ENCODE measurements at regions not wholly inside any gene's neighbourhood (a gene's known extent, or its start where the extent isn't known, plus 50 kb on each side); places are given as distances from the start of the nearest gene placed in this dataset.
A peak's percentile ranks its signal among the peaks of the same experiment; 100 is the strongest.
"Not testable (repeated sequence)": the region's sequence is repeated elsewhere in the genome, so short reads cannot be mapped to it uniquely, and the experiment has no call there.

DNA sequence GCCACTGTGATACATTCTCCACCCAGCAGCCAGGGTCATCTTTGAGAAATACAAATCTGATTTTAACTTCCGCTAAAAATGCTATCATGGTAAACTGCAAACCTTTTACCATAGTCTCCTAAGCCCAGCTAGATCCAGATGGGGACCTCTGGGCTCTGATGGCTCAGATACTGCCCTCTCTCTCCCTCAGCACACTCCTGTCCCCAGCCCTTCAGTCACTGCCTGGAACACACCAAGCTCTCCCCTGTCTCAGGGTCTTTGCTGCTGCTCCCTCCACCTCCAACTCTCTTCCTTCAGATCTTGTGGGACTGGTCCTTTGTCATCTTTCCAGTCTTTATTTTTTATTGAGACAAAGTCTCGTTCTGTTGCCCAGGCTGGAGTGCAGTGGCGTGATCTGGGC is 65.1 kb downstream of the SPRY4 start:
- DNase-seq (ENCODE audit: low read depth): no peak

DNA sequence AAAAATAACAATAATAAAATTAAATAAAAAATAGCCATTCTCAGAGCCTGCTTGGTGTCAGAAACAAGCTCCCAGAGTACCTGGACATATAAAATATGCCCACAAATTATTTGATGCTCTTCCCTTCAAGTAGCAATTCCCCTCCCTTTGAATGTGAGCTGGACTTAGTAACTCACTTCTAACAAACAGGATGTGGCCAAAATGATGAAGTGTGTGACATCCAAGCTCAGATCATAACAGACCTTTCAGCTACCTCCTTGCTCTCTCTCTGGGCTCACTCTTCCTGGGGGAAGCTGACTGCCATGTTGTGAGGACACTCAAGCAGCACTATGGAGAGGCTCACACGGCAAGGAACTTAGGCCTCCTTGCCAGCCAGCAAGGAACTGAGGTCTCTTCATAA is 69.0 kb downstream of the SPRY4 start:
- DNase-seq (ENCODE audit: low read depth): no peak

DNA sequence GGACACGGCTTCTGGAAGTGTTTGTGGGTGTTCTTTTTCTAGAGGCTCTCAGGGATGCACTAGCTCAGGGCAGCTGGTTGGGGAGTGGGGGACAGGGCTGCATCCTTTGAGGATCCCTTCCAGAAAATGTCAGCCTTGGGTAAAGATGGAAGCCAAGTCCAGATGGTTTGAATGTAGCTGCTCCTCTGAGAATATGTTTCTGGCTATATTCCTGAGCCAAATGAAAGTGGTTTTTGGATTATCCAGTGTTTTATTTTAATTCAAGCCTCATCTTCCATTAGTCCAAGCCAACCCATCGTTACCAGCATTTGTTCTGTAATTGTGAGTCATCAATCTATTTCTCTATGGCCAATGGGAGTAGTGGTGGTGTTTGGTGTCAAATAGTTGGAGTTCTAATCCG is 70.4 kb downstream of the SPRY4 start:
- DNase-seq (ENCODE audit: low read depth): no peak

DNA sequence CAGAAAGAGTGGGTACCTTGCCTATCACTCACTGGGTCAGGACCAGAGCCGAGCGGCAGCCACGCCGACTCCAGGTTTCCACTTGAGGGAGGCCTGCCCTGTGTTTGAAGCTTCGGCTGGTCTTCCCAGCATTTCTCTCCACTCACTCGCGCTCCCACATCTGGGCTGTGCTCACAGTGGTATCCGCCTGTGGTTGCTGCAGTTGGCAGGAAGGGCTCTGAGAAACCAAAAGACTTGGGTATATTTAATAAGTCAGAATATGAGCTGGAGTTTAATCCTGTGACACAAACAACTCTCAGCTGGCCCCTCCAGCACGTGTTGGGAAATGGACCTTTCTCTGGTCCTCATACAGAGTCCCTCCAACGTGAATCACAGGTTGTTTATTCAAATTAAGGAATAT is 70.9 kb downstream of the SPRY4 start:
- peak; percentile 29 for DNase-seq (ENCODE audit: low read depth)

DNA sequence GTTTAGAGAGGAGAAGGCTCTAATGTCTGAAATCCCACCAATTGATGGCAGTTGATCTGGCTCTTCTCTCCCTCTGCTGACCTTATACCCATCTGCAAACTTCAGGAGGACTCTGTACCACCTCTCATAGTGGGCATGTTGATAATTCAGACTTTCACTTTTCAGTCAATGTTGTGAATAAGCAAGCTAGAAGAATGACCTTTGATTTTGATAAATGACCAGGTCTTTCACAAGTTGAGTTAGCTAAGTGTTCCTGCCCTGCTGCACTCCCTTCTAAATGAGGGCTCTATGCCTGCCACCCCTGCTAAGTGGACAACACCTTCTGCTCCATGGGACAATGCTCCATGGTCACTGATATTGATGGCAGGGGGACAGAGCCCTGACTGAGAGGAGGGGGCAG is 74.7 kb downstream of the SPRY4 start:
- DNase-seq (ENCODE audit: low read depth): no peak

DNA sequence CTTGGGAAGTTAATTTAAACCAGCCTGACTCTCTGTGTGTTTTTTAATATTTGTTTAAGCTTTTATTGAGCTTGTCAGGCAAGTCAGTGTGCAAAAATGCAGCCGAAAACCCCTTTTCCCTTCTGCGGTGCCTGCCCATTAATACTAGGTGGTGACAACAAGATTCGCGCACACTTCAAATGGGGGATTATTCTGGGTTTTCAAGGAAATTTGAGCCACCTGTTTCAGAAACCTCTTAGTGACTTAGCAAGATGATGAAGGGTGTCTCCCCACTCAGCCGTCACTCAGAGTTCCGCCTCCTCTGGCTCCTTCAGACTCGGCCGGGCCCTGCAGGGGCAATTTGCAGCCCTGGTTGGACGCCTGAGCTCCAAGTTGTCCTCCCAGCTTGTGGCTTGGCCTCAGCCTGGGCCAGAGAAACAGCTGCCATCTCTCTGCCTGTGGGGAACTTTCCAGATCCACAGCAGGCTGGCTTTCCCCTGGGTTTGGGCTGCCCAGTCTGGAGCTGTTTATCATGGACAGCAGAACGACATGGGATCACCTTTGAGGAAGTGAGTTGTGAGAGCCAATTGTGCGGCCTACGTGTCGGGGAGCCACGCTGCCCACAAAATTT is 75.9 kb downstream of the SPRY4 start:
- peak; percentile 38 for DNase-seq (ENCODE audit: low read depth)

DNA sequence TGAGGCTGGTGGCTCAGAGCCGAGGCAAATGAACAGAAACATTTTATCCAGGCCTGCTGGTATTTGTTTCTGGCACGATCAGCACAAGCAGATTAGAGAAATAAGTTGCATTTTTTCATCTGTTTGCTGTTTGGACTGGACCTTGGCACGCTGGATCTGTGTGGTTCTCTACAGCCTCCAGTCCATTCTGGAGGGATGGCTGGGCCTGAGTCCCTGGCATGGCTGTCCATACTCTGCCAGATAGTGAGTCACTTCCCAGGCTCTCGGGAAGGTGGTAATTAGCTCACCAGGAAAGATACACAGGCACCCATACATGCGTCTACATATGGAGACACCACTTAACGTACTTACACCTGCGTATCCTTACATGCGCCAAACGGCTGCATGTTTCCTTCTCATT is 78.6 kb downstream of the SPRY4 start:
- peak; percentile 78 for DNase-seq (ENCODE audit: low read depth)

DNA sequence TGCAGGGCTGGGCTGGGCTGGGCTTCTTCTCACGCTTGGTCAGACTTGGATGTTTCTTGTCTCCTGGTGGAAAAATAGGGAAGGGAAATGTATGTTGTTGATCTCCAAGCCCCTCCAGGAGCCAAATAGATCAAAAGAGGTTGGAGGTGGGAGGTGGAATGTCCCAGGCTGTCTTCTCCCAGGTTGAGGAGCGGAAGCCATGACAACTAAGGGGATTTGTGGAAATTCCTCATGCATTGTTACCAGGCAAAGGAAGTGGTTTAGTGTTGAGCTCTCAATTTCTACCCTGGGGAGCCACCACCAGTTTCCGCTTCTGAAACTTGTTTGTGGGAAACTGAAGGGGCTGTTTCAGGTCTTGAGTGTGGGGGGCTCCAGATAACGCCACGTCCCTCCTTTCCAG is 79.0 kb downstream of the SPRY4 start:
- no peak for DNase-seq (ENCODE audit: low read depth)

DNA sequence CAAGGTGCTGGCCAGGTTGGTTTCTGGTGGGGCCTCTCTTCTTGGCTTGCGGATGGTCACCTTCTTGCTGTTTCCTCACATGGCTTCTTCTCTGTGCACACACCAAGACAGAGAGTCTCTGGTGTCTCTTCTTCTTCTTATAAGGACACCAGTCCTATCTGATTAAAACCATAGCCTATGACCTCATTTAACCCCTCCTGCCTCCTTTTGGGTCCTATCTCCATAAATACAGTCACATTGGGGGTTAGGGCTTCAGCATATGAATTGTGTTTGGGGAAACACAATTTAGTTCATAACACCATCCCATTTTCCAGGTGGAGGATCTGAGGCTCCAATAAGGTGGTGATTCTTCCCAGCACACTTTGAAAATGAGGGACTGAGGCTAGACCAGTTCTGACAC is 80.4 kb downstream of the SPRY4 start:
- DNase-seq (ENCODE audit: low read depth): no peak

DNA sequence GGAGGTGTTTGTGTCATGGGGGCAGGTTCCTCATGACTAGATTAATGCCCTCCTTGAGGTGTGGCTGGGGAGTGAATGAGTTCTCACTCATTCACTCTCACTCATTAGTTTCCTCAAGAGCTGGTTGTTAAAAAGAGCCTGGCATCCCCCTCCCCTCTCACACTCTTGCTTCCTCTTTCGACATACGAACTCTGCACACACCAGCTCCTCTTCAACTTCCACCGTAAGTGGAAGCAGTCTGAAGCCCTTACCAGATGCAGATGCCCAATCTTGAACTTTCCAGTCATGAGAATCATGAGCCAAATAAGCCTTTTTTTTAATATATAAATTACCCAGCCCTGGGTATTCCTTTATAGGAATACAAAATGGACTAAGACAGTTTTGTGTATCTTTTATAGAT is 82.5 kb downstream of the SPRY4 start:
- no peak for DNase-seq (ENCODE audit: low read depth)

DNA sequence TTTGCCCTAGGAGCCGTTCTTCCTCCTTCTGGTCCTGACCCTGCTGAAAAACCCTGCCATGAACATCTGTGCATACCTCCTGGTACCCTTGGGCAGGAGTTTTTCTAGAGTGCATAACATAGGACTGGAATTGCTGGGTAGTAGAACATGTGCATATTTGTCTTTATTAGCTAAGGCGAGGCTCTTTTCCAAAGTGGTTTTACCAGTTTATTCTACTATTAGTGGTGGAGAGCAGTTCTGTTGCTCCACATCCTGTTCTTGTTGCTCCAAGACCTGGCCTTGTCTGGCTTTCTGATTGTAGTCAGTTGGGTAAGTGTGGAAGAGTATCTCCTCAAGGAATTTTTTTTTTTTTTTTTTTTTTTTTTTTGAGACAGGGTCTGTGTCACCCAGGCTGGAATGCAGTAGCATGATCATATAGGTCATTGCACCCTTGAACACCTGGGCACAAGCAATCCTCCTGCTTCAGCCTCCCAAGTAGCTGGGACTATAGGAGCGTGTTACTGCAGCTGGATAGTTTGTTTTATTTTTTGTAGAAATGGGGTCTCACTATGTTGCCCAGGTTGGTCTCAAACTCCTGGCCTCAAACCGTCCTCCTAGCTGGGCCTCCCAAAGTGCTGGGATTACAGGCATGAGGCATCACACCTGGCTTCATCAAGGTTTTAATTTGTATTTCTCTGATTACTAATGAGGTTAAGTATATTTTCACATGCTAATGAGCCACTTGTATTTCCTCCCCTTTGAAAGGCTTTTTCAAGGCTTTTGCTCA is 85.2 kb downstream of the SPRY4 start:
- no peak for DNase-seq (ENCODE audit: low read depth)

DNA sequence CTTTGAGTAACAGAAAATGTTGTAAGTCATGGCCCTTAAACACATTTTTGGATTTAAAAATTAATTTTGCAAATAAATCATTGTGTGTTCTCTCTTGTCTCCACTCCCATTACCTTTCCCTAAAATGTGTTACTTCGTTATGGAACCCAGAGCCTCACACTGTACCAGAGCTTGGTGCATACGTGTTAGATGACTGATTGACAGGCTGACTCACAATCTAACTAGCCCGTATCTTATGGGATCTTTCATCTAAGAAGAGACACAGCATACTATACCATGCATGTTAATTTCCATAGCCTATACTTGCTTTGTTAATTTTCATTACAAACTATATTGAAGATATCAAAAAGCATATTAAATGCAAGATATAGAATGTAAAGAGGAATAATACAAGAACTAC is 87.1 kb downstream of the SPRY4 start:
- DNase-seq (ENCODE audit: low read depth): no peak

DNA sequence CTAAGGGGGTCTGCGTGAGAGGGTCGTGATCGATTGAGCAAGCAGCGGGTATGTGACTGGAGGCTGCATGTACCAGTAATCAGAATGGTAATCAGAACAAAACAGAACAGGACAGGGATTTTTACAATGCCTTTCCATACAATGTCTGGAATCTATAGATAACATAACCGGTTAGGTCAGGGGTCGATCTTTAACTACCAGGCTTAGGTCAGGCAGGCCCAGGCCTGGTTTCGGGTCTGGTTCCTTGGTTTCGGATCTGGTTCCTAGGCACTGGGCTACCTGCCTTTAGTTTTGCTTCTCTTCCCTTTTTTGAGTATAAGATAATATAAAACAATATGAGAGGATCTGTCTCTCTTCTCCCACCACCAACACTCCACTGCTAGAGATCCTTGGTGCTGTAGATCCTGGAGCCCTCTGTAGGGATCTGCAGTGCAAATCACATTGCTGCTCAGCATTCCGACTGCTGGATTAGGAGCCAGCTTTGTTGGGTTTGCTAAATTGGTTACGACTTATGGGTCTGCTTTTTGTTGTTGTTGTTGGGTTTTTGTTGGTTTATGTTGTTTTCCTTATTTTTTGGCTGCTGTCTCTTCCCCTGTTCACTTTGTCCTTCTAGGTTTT is 88.0 kb downstream of the SPRY4 start:
- DNase-seq (ENCODE audit: low read depth): not testable (repeated sequence)

DNA sequence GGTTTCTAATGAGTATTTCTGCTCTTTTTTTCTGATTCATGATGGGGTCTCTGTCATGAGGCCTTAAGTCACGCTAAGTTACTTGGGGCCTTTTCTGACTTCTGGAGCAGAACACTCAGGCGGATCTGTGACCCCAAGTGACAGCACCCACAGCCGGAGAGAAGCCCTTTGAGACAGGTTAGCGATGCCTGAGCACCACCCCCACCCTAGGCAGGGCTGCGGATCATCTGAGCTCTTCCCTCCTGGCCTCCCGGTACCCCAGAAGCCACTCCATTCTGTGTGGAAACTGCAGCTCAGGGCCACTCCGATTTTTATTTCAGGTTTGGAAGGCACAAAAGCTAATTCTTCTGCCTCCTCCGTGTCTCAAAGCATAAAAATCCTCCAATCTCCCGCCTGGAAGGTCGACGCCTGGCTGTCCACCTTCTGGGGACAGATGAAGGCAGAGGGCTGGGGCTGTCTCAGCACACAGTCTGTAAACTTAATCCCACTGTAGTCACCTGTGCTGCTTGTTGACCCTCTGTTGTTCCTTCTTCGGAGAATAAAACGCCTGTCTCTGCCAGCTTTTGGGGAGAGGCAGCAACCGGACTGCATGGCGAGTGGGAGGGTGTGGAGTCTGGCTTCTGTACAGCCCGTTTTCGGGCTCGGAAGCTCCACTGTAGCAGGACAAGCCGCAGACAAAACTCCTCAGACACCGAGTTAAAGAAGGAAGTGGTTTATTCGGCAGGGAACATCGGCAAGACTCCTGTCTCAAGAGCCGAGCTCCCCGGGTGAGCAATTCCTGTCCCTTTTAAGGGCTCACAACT is 88.8 kb downstream of the SPRY4 start:
- no peak for DNase-seq (ENCODE audit: low read depth)

DNA sequence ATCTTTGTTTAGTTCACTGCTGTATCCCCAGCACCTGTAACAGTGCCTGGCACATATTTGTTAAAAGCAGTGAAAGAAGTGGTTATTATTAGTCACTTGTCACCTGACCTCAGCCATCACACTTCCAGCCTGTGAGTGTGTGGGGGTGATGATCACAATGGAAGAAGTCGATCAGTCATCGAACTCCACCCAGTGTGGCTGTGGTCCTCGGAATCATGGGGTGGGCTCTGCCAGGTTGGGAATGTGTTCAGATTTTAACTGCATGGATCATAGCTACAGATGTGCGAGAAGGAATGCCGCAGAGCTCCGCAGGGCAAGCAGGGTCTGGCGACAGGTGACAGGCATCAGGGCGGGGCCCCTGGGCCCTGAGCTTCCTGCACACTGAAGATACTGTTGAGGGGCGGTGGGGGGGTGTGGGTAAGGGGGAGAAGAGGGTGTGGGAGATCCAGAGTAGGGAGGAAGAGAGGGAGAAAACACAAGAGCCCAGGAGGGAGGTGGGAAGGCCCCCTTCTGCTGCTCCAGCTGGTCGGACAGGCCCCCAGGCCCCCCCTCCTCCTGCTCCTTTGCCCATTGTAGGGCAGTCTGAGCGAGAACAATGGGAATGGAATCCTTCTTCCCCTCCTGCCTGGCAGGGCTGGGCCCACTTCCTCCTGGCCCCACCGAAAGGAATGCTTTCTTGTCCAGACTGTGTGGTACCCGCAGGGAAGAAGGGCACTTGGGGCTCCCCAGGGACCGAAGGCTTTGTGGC is 89.6 kb downstream of the SPRY4 start:
- DNase-seq (ENCODE audit: low read depth): no peak

DNA sequence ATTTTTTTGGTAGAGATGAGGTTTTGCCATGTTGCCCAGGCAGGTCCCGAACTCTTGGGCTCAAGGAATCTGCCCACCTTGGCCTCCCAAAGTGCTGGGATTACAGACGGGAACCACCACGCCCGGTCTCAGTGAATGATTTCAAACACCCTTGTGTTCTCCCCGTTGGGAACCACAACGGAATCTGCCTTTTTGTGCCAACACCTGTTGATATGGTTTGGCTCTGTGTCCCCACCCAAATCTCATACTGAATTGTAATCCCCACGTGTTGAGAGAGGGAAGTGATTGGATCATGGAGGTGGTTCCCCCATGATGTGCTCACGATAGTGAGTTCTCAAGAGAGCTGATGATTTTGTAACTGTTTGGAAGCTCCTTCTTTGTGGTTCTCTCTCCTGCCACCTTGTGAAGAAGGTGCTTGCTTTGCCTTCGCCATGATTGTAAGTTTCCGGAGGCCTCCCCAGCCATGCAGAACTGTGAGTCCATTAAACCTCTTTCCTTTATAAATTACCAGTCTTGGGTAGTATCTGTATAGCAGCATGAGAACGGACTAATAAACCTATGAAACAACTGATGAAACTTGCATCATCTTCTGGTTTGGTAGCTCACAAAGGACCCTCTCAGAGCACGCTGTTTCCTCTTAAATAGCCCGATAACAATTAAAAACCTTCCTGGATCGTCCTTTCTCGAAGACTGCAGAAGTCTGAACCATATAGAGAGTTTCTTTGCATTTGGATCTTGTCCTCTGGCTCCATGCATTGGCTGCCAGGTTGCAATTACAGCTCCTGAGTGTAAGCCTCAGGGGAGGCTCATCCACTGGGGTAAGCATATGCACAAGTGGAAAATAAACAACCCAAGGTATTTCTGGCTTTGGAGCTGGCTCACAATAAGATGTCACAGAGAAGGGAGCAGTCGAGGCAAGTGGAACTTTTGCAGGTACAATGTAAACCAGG is 91.5 kb downstream of the SPRY4 start:
- DNase-seq (ENCODE audit: low read depth): no peak

DNA sequence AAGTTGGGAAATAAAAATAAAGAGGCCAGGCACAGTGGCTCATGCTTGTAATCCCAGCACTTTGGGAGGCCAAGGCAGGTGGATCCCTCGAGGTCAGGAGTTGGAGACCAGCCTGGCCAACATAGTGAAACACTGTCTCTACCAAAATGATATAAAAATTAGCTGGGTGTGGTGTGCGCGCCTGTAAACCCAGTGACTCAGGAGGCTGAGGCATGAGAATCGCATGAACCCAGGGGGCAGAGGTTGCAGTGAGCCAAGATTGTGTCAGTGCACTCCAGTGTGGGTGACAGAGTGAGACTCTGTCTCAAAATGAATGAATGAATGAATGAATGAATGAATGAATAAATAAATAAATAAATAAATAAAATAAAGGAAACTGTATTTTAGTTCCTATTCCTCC is 93.9 kb downstream of the SPRY4 start:
- DNase-seq (ENCODE audit: low read depth): not testable (repeated sequence)

DNA sequence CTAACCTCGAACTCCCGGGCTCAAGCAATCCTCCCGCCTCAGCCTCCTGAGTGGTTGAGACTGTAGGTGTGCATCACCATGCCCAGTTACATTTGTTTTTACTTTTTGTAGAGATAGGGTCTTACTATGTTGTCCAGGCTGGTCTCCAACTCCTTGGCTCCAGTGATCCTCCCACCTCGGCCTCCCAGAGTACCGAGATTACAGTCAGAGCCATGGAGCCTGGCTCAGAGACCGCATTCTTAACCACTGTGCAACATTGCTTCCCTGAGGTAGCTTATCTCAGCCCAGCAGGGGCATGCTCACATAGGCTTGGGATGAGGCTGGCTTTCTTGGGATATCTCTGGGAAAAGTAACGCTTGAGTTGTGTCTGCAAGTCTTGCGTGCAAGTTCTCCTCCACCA is 99.7 kb downstream of the SPRY4 start:
- DNase-seq (ENCODE audit: low read depth): no peak

DNA sequence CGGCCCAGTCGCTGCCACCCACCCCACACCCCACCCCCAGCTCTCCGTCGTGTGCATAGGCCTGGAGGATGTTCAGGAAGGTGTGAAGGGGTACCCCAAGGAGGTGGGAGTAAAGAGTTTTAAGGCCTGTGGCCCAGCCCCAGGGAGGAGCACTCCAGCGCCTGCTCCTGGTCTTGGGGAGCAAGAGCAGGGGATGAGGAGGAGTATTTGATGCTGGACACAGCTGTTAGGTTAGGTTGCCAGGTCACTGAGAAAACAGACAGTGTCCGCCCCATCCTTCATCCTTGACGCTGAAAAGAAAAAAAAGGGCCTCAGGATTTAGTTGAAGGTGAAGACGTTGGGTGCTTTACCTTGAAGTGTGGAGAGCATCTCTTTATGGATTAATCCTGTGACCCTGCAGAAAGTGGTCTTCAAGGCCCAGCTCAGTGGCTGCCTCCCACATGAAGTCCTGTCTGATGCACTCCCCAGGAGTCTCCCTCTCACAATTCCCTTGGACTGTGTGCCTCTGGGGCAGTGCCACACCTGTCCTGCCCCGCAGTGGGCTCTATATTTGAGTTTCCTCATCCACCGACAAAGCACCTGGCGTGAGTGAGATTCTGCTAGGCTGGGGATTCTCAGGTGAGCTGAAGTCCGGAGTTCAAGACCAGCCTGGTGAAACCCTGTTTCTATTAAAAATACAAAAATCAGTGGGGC is 101.8 kb downstream of the SPRY4 start:
- no peak for DNase-seq (ENCODE audit: low read depth)

DNA sequence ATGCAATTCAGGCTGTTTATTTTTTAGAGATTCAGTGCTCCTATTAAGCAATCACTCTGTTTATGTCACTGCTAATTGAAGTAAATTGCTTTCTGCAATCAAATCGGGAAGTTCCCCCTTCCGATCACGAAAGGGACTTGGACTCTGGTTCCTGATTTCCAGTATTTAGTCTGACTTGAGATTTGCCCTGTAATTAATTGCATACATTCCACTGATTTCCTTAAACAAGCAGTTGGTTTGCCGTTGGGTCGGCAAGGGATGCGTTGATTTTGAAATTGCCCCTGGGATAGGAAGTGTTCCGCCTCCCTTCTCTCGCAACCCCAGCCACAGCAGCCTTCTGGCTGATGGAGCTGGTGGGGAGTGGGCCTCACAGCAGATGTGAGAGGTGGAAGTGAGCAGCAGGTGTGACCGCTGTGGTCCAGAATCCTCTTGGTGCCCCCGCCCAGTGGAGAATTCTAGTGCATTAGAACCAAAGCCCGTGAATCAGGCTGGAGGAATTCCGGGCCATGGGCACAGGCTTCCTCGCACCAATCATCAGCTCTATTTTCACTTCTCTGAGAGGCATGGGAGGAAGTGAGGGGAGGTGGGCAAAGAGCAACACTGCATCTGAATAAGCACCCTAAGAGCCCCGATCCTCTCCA is 102.5 kb downstream of the SPRY4 start:
- DNase-seq (ENCODE audit: low read depth): no peak
